KMS-11 (cell line): ENCODE measurements at regions not wholly inside any gene's neighbourhood (a gene's known extent, or its start where the extent isn't known, plus 50 kb on each side); places are given as distances from the start of the nearest gene placed in this dataset.

Source experiments
- H2AFZ ChIP-seq: fragments of 200-600 bp; sonication (generic); 2 replicates; pipeline ENCODE4 v1.6.1; 2016; ENCODE audit warnings: antibody characterized with exemption, mixed run types, low read depth
- H3K27ac ChIP-seq: fragments of 200-600 bp; sonication (generic); 2 replicates; pipeline ENCODE4 v1.6.1; 2016; ENCODE audit warnings: mild to moderate bottlenecking, mixed run types
- H3K27me3 ChIP-seq: fragments of 200-600 bp; sonication (generic); 2 replicates; pipeline ENCODE4 v1.6.1; 2017; ENCODE audit warnings: mild to moderate bottlenecking, low read depth, mixed run types, moderate library complexity; ENCODE audit not compliant: insufficient read depth
- H3K36me3 ChIP-seq: fragments of 200-600 bp; sonication (generic); 2 replicates; pipeline ENCODE4 v1.6.1; 2017; ENCODE audit warnings: mild to moderate bottlenecking, mixed run types; ENCODE audit not compliant: insufficient read depth
- H3K4me1 ChIP-seq: fragments of 200-600 bp; sonication (generic); 2 replicates; pipeline ENCODE4 v1.6.1; 2016; ENCODE audit warnings: mild to moderate bottlenecking, low read depth, mixed run types; ENCODE audit not compliant: poor library complexity, severe bottlenecking
- H3K4me2 ChIP-seq: fragments of 200-600 bp; sonication (generic); 2 replicates; pipeline ENCODE4 v1.7.0; 2016; ENCODE audit warnings: mild to moderate bottlenecking, mixed run types
- H3K4me3 ChIP-seq: fragments of 200-600 bp; sonication (generic); IDR thresholded peaks from 2 replicates; pipeline ENCODE4 v1.6.1; 2017; ENCODE audit warnings: low read depth, low read length, mixed read lengths; ENCODE audit not compliant: insufficient read depth
- H3K79me2 ChIP-seq: fragments of 200-600 bp; sonication (generic); 2 replicates; pipeline ENCODE4 v1.6.1; 2016; ENCODE audit warnings: low read depth, mixed run types; ENCODE audit not compliant: insufficient read depth
- H3K9ac ChIP-seq: fragments of 200-600 bp; sonication (generic); 2 replicates; pipeline ENCODE4 v1.6.1; 2016; ENCODE audit warnings: mild to moderate bottlenecking, mixed run types
- H4K20me1 ChIP-seq: fragments of 200-600 bp; sonication (generic); 2 replicates; pipeline ENCODE4 v1.6.1; 2016; ENCODE audit warnings: mild to moderate bottlenecking, mixed run types; ENCODE audit not compliant: insufficient read depth
- TF ChIP-seq, protein P1 (sequence below): fragments of 200-600 bp; sonication (generic); conservative IDR thresholded peaks from 2 replicates; pipeline ENCODE4 v1.6.1; 2017; ENCODE audit warnings: low read depth, mild to moderate bottlenecking, antibody characterized with exemption, low read length, moderate library complexity, mixed read lengths

DNA sequence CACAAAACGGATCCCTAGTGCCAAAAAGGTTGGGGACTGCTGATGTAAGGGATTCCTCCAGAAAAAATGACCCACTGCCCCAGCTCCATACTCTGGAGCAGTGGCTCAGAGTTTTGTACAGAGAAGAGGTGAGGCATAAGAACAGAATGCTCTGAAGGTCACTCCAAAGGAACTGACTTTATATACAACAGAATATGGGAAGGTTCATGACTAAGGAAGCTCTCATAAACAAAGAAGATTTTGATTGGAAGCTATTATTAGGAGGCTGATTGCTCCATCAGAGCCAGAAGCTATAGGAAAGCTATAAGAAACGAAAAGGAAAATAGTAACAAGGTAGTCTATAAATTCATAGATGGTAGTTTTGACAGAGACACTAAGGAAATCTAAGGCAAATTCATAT, 203.1 kb downstream of the SLC7A11 start:
- Histone ChIP-seq H3K27ac (no peak overlapping the region), H3K4me1 (no peaks in the 10 kb centered on the region), H3K4me3 (no peak overlapping the region), H3K4me2 (no peak overlapping the region), H3K79me2 (no peaks in the 10 kb centered on the region), H3K9ac (no peak overlapping the region), H3K36me3 (no peaks in the 10 kb centered on the region), H4K20me1 (no peaks in the 10 kb centered on the region), H3K27me3 (no peaks in the 10 kb centered on the region), H2AFZ (no peak overlapping the region)
- TF ChIP-seq, protein P1, sequence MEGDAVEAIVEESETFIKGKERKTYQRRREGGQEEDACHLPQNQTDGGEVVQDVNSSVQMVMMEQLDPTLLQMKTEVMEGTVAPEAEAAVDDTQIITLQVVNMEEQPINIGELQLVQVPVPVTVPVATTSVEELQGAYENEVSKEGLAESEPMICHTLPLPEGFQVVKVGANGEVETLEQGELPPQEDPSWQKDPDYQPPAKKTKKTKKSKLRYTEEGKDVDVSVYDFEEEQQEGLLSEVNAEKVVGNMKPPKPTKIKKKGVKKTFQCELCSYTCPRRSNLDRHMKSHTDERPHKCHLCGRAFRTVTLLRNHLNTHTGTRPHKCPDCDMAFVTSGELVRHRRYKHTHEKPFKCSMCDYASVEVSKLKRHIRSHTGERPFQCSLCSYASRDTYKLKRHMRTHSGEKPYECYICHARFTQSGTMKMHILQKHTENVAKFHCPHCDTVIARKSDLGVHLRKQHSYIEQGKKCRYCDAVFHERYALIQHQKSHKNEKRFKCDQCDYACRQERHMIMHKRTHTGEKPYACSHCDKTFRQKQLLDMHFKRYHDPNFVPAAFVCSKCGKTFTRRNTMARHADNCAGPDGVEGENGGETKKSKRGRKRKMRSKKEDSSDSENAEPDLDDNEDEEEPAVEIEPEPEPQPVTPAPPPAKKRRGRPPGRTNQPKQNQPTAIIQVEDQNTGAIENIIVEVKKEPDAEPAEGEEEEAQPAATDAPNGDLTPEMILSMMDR: no peak

- no peaks in the 10 kb centered on the region for H3K4me1 ChIP-seq
- TF ChIP-seq, protein P1: no peak
- H3K79me2 ChIP-seq: no peaks in the 10 kb centered on the region
- no peak overlapping the region for H3K4me2 ChIP-seq
- no peak overlapping the region for H3K27ac ChIP-seq
- H2AFZ ChIP-seq: no peak overlapping the region
- H3K9ac ChIP-seq: no peak overlapping the region
- no peaks in the 10 kb centered on the region for H4K20me1 ChIP-seq
- H3K4me3 ChIP-seq: no peak overlapping the region
- H3K36me3 ChIP-seq: no peaks in the 10 kb centered on the region
- H3K27me3 ChIP-seq: no peaks in the 10 kb centered on the region
Observed at GRCh38 chr4:138037696-138038095, 204.5 kb downstream of the SLC7A11 start.

DNA sequence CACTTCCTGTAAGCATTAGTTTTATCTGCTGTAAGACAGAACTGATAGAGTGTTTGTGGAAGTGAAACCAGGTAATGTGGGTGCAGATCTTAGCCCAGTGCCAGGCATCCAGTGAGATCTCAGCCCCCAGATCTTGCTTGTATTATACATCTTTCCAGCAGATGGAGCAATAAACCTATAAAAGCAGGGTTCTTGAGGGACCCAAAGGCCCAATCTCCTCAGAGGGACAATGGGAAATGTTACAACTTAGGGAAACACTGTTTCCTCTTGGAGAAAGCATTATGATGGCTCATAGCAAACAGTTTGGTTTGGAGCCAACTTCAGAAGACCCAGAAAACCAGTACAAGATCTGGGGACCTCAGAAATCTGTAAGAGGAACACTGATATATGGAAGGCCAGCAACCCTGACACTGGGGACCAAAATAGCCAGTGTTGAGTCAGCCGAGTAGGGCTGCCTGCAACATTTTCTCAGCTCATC, 206.3 kb downstream of the SLC7A11 start:
- no peak overlapping the region for H3K4me2 ChIP-seq
- H3K27ac ChIP-seq: no peak overlapping the region
- no peak overlapping the region for H3K9ac ChIP-seq
- H3K4me3 ChIP-seq: no peak overlapping the region
- H4K20me1 ChIP-seq: no peaks in the 10 kb centered on the region
- no peaks in the 10 kb centered on the region for H3K36me3 ChIP-seq
- no peaks in the 10 kb centered on the region for H3K27me3 ChIP-seq
- no peaks in the 10 kb centered on the region for H3K4me1 ChIP-seq
- peak overlapping the region; percentile 43; the same call in 1 of the 2 replicates for H2AFZ ChIP-seq
- TF ChIP-seq, protein P1: peak; percentile 87
- H3K79me2 ChIP-seq: no peaks in the 10 kb centered on the region

DNA sequence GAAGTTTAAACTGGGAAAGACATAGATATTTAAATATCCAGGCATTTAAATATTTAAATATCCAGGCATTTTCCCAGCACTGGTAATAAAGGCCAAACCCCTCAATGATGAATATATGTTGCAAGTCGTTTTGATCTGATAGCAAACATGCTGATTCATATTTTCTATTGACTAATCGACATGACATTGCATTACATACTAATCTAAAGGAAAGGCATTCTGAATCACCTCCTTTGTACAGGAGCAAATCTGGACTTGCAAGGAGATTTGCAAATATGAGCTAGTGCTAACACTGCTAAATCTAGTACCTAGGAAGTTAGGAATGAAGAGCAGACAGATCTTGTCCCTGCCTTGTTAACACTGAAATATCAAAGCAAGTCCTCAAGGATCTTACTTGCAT, 207.3 kb downstream of the SLC7A11 start:
- Histone ChIP-seq H3K4me2 (no peak overlapping the region), H3K79me2 (no peaks in the 10 kb centered on the region), H3K9ac (no peak overlapping the region), H3K4me3 (no peak overlapping the region), H2AFZ (no peak overlapping the region), H3K27me3 (no peaks in the 10 kb centered on the region), H3K36me3 (no peaks in the 10 kb centered on the region), H4K20me1 (no peaks in the 10 kb centered on the region), H3K27ac (no peak overlapping the region), H3K4me1 (no peaks in the 10 kb centered on the region)
- TF ChIP-seq, protein P1: no peak
